ENCODE measurements at regions not wholly inside any gene's neighbourhood (a gene's known extent, or its start where the extent isn't known, plus 50 kb on each side); places are given as distances from the start of the nearest gene placed in this dataset.
A peak's percentile ranks its signal among the peaks of the same experiment; 100 is the strongest.
"Not testable (repeated sequence)": the region's sequence is repeated elsewhere in the genome, so short reads cannot be mapped to it uniquely, and the experiment has no call there.

GRCh38 chr2:36163520-36164254 is 191.9 kb upstream of the CRIM1 start:
- Histone ChIP-seq H3F3A (ENCODE audit: insufficient read depth, low read length, poor library complexity, severe bottlenecking) (no peaks in the 10 kb centered on the region), H3K9me3 (ENCODE audit: low read length) (no peaks in the 10 kb centered on the region), H3K4me2 (ENCODE audit: low read length) (no peak overlapping the region), H3K27ac (ENCODE audit: low read length) (no peak overlapping the region), H3K36me3 (ENCODE audit: insufficient read depth, low read length) (no peaks in the 10 kb centered on the region), H4K20me1 (ENCODE audit: insufficient read depth) (no peaks in the 10 kb centered on the region), H3K9ac (ENCODE audit: low read length) (no peak overlapping the region), H3K79me2 (replicated peaks; ENCODE audit: insufficient read depth, low read length) (no peaks in the 10 kb centered on the region), H3K27me3 (ENCODE audit: insufficient read depth, low read depth, low read length) (no peaks in the 10 kb centered on the region), H2AFZ (ENCODE audit: low read depth, low read length) (no peak overlapping the region), H3K4me3 (ENCODE audit: low read length) (no peak overlapping the region), H3K9me2 (ENCODE audit: insufficient read depth, low read length) (no peaks in the 10 kb centered on the region)
- TF ChIP-seq EZH2 (IDR thresholded peaks at IDR 0.05; ENCODE audit: borderline replicate concordance, insufficient read depth, low read length, poor library complexity, severe bottlenecking) = no peak
- no peak for TF ChIP-seq POLR2AphosphoS5 (IDR thresholded peaks at IDR 0.05)
- TF ChIP-seq, protein P1, sequence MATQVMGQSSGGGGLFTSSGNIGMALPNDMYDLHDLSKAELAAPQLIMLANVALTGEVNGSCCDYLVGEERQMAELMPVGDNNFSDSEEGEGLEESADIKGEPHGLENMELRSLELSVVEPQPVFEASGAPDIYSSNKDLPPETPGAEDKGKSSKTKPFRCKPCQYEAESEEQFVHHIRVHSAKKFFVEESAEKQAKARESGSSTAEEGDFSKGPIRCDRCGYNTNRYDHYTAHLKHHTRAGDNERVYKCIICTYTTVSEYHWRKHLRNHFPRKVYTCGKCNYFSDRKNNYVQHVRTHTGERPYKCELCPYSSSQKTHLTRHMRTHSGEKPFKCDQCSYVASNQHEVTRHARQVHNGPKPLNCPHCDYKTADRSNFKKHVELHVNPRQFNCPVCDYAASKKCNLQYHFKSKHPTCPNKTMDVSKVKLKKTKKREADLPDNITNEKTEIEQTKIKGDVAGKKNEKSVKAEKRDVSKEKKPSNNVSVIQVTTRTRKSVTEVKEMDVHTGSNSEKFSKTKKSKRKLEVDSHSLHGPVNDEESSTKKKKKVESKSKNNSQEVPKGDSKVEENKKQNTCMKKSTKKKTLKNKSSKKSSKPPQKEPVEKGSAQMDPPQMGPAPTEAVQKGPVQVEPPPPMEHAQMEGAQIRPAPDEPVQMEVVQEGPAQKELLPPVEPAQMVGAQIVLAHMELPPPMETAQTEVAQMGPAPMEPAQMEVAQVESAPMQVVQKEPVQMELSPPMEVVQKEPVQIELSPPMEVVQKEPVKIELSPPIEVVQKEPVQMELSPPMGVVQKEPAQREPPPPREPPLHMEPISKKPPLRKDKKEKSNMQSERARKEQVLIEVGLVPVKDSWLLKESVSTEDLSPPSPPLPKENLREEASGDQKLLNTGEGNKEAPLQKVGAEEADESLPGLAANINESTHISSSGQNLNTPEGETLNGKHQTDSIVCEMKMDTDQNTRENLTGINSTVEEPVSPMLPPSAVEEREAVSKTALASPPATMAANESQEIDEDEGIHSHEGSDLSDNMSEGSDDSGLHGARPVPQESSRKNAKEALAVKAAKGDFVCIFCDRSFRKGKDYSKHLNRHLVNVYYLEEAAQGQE (IDR thresholded peaks at IDR 0.05; ENCODE audit: borderline replicate concordance) = no peak
- no peak for TF ChIP-seq SMC3 (conservative IDR thresholded peaks at IDR 0.05; ENCODE audit: poor library complexity)
- no peak for TF ChIP-seq MXI1 (conservative IDR thresholded peaks at IDR 0.05; ENCODE audit: poor library complexity, severe bottlenecking)
- TF ChIP-seq EP300 (conservative IDR thresholded peaks at IDR 0.05; ENCODE audit: poor library complexity, severe bottlenecking) = no peak
- TF ChIP-seq RAD21 (conservative IDR thresholded peaks at IDR 0.05) = no peak

GRCh38 chr2:36157093-36157492 is 198.5 kb upstream of the CRIM1 start:
- not testable (repeated sequence) for H3K4me2 ChIP-seq (ENCODE audit: low read length); H3K27ac ChIP-seq (ENCODE audit: low read length); H4K20me1 ChIP-seq (ENCODE audit: insufficient read depth); H3K4me3 ChIP-seq (ENCODE audit: low read length); H3K27me3 ChIP-seq (ENCODE audit: insufficient read depth, low read depth, low read length); H3K9me3 ChIP-seq (ENCODE audit: low read length); H3K79me2 ChIP-seq (replicated peaks; ENCODE audit: insufficient read depth, low read length); H2AFZ ChIP-seq (ENCODE audit: low read depth, low read length); H3F3A ChIP-seq (ENCODE audit: insufficient read depth, low read length, poor library complexity, severe bottlenecking); H3K9me2 ChIP-seq (ENCODE audit: insufficient read depth, low read length); H3K9ac ChIP-seq (ENCODE audit: low read length); H3K36me3 ChIP-seq (ENCODE audit: insufficient read depth, low read length)

- H2AFZ ChIP-seq (ENCODE audit: low read depth, low read length) = no peak overlapping the region
- no peaks in the 10 kb centered on the region for H3K36me3 ChIP-seq (ENCODE audit: insufficient read depth, low read length)
- no peaks in the 10 kb centered on the region for H3F3A ChIP-seq (ENCODE audit: insufficient read depth, low read length, poor library complexity, severe bottlenecking)
- no peak overlapping the region for H3K27ac ChIP-seq (ENCODE audit: low read length)
- H4K20me1 ChIP-seq (ENCODE audit: insufficient read depth) = no peaks in the 10 kb centered on the region
- no peak overlapping the region for H3K4me3 ChIP-seq (ENCODE audit: low read length)
- no peak overlapping the region for H3K9ac ChIP-seq (ENCODE audit: low read length)
- TF ChIP-seq TAF1 (IDR thresholded peaks at IDR 0.05; ENCODE audit: low read depth) = no peak
- TF ChIP-seq, protein P1 (IDR thresholded peaks at IDR 0.05; ENCODE audit: borderline replicate concordance) = no peak
- TF ChIP-seq SMC3 (conservative IDR thresholded peaks at IDR 0.05; ENCODE audit: poor library complexity) = no peak
- TF ChIP-seq EP300 (conservative IDR thresholded peaks at IDR 0.05; ENCODE audit: poor library complexity, severe bottlenecking) = peak; percentile 89
- peak; percentile 60 for TF ChIP-seq POLR2AphosphoS5 (IDR thresholded peaks at IDR 0.05)
- no peak for TF ChIP-seq EZH2 (IDR thresholded peaks at IDR 0.05; ENCODE audit: borderline replicate concordance, insufficient read depth, low read length, poor library complexity, severe bottlenecking)
- TF ChIP-seq MXI1 (conservative IDR thresholded peaks at IDR 0.05; ENCODE audit: poor library complexity, severe bottlenecking) = no peak
- TF ChIP-seq CTCF (IDR thresholded peaks at IDR 0.05; ENCODE audit: poor library complexity, severe bottlenecking) = no peak
- no peak for TF ChIP-seq RAD21 (conservative IDR thresholded peaks at IDR 0.05)
- H3K9me2 ChIP-seq (ENCODE audit: insufficient read depth, low read length) = no peaks in the 10 kb centered on the region
- H3K79me2 ChIP-seq (replicated peaks; ENCODE audit: insufficient read depth, low read length) = no peaks in the 10 kb centered on the region
- H3K9me3 ChIP-seq (ENCODE audit: low read length) = no peaks in the 10 kb centered on the region
- no peaks in the 10 kb centered on the region for H3K27me3 ChIP-seq (ENCODE audit: insufficient read depth, low read depth, low read length)
- no peak overlapping the region for H3K4me2 ChIP-seq (ENCODE audit: low read length)
These were observed 207.7 kb upstream of the CRIM1 start for GRCh38 chr2:36147670-36148390.
